ENCODE measurements at regions not wholly inside any gene's neighbourhood (a gene's known extent, or its start where the extent isn't known, plus 50 kb on each side); places are given as distances from the start of the nearest gene placed in this dataset.

GRCh38 chr5:9743507-9743906, 113.4 kb upstream of the TAS2R1 start:
- H3K4me2 ChIP-seq (ENCODE audit: low read depth, low read length): no peak overlapping the region
- no peak overlapping the region for H3K4me3 ChIP-seq (ENCODE audit: insufficient read depth, low read depth, low read length)
- no peaks in the 10 kb centered on the region for H3K27me3 ChIP-seq (ENCODE audit: control insufficient read depth, insufficient read depth, low read length)
- no peaks in the 10 kb centered on the region for H3K9me1 ChIP-seq (ENCODE audit: insufficient read depth, low read length)
- dilution Hi-C loops (cut with HindIII; ENCODE audit: low sequenced_read_pairs, unreplicated experiment) (no loop called here), in situ Hi-C loops (cut with MboI; ENCODE audit: low sequenced_read_pairs) (no loop called here), intact Hi-C loops (cut with micrococcal nuclease) (loop anchor here (1.0 kb wide), 1 partner anchor 9 kb away; no protein-coding TSS in a partner anchor)
- CTCF ChIA-PET: no interaction called here
- H2BK5ac ChIP-seq (ENCODE audit: low read depth, low read length, poor library complexity, severe bottlenecking): no peak overlapping the region
- H2AK5ac ChIP-seq (ENCODE audit: low read depth, low read length): no peak overlapping the region
- no peak overlapping the region for H4K5ac ChIP-seq (ENCODE audit: low read depth, low read length)
- H3K4me1 ChIP-seq (ENCODE audit: control insufficient read depth, insufficient read depth, low read length): no peaks in the 10 kb centered on the region
- no TSS peak for BruUV-seq (replicated peaks)
- TF ChIP-seq NFE2L2 (IDR thresholded peaks at IDR 0.05; ENCODE audit: low read depth, low read length) (no peak), SMC3 (IDR thresholded peaks at IDR 0.05; ENCODE audit: low read depth, low read length) (no peak), FOS (IDR thresholded peaks at IDR 0.05; ENCODE audit: low read depth, low read length) (no peak), POLR2A (IDR thresholded peaks at IDR 0.05; ENCODE audit: low read depth, low read length) (no peak), CHD1 (IDR thresholded peaks at IDR 0.05; ENCODE audit: low read depth, low read length) (no peak), RCOR1 (IDR thresholded peaks at IDR 0.05; ENCODE audit: insufficient replicate concordance, low read length) (no peak), MAZ (IDR thresholded peaks at IDR 0.05; ENCODE audit: borderline replicate concordance, low read depth, low read length) (no peak), BHLHE40 (IDR thresholded peaks at IDR 0.05; ENCODE audit: low read depth, low read length) (no peak), CTCF (conservative IDR thresholded peaks at IDR 0.05; ENCODE audit: low read depth, low read length) (no peak), USF2 (IDR thresholded peaks at IDR 0.05; ENCODE audit: low read depth, low read length) (no peak), RAD21 (IDR thresholded peaks at IDR 0.05; ENCODE audit: low read length) (no peak), CEBPB (IDR thresholded peaks at IDR 0.05; ENCODE audit: low read depth, low read length) (no peak), MXI1 (IDR thresholded peaks at IDR 0.05; ENCODE audit: borderline replicate concordance, low read depth, low read length) (no peak), MAFK (IDR thresholded peaks at IDR 0.05; ENCODE audit: low read depth, low read length) (no peak), RFX5 (IDR thresholded peaks at IDR 0.05; ENCODE audit: low read depth, low read length) (no peak)
- TF ChIP-seq, protein P1, sequence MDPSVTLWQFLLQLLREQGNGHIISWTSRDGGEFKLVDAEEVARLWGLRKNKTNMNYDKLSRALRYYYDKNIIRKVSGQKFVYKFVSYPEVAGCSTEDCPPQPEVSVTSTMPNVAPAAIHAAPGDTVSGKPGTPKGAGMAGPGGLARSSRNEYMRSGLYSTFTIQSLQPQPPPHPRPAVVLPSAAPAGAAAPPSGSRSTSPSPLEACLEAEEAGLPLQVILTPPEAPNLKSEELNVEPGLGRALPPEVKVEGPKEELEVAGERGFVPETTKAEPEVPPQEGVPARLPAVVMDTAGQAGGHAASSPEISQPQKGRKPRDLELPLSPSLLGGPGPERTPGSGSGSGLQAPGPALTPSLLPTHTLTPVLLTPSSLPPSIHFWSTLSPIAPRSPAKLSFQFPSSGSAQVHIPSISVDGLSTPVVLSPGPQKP (IDR thresholded peaks at IDR 0.05; ENCODE audit: borderline replicate concordance, low read depth, low read length): no peak
- no peaks in the 10 kb centered on the region for H3K36me3 ChIP-seq (ENCODE audit: control insufficient read depth, insufficient read depth, low read length)
- ATAC-seq (ENCODE audit: low read depth): no peak
- H2BK120ac ChIP-seq (ENCODE audit: low read depth, low read length): no peak overlapping the region
- POLR2A ChIA-PET (ENCODE audit: unreplicated experiment): no interaction called here
- H3K27ac ChIP-seq (ENCODE audit: insufficient read depth, low read length): no peak overlapping the region
- no peak overlapping the region for H4K91ac ChIP-seq (ENCODE audit: insufficient read depth, low read depth, low read length)
- H4K8ac ChIP-seq (ENCODE audit: low read depth in 2 of 2, low read length in 2 of 2): no peak overlapping the region
- no peak overlapping the region for H3K23ac ChIP-seq (ENCODE audit: low read depth, low read length)
- H3K14ac ChIP-seq (replicated peaks; ENCODE audit: low read depth, low read length): no peak overlapping the region
- no peaks in the 10 kb centered on the region for H3K79me1 ChIP-seq (ENCODE audit: low read depth in 1 of 2, low read length in 2 of 2)
- H2BK15ac ChIP-seq (ENCODE audit: low read depth, low read length): no peak overlapping the region
- DNase-seq: no peak
- WGBS, 2 experiments (ENCODE audit: extremely low coverage in 2 of 2, insufficient read length in 1 of 2): no CpG with 5 or more reads among the region's 3 CpGs
- no peak overlapping the region for H3K18ac ChIP-seq (ENCODE audit: low read depth, low read length)
- no peak overlapping the region for H3K4ac ChIP-seq (ENCODE audit: low read depth, low read length)
- no peak overlapping the region for H2BK20ac ChIP-seq (ENCODE audit: low read depth, low read length)
- H3K9ac ChIP-seq (ENCODE audit: low read depth, low read length): no peak overlapping the region
- no peaks in the 10 kb centered on the region for H4K20me1 ChIP-seq (ENCODE audit: insufficient read depth, low read length)
- H2AFZ ChIP-seq (replicated peaks; ENCODE audit: low read length, poor library complexity): no peak overlapping the region
- no peak overlapping the region for H3K56ac ChIP-seq (ENCODE audit: extremely low read depth, insufficient read depth, low read length)
- H2AK9ac ChIP-seq (replicated peaks; ENCODE audit: low read depth, low read length, poor library complexity): no peak overlapping the region
- H3K9me3 ChIP-seq (ENCODE audit: control insufficient read depth, insufficient read depth, low read length): no peaks in the 10 kb centered on the region

Measured in IMR-90 (cell line).